ENCODE measurements at regions not wholly inside any gene's neighbourhood (a gene's known extent, or its start where the extent isn't known, plus 50 kb on each side); places are given as distances from the start of the nearest gene placed in this dataset.
A peak's percentile ranks its signal among the peaks of the same experiment; 100 is the strongest.

GRCh38 chr1:54465351-54465811, 59.2 kb upstream of the SSBP3 start:
- H3K4me1 ChIP-seq (ENCODE audit: control insufficient read depth, insufficient read depth, low read length) = no peaks in the 10 kb centered on the region; the same call in 1 of the 2 replicates
- no peaks in the 10 kb centered on the region for H3K36me3 ChIP-seq (ENCODE audit: control insufficient read depth in 2 of 2, insufficient read depth in 1 of 2, low read length in 2 of 2)
- CTCF ChIA-PET = no interaction called here
- no peak overlapping the region for H3K27ac ChIP-seq (ENCODE audit: extremely low read depth, low read depth, low read length)
- H3K4me3 ChIP-seq (ENCODE audit: low read depth, low read length) = no peak overlapping the region
- TF ChIP-seq ZNF24 (tag by site-specific recombination; IDR thresholded peaks at IDR 0.05) (no peak), ZFHX2 (tag by site-specific recombination; conservative IDR thresholded peaks at IDR 0.05) (0 out of 2 replicates have a peak, but pooled peaks have one; percentile 13), ZNF248 (tag by site-specific recombination; IDR thresholded peaks at IDR 0.05) (no peak), PRDM10 (tag by site-specific recombination; IDR thresholded peaks at IDR 0.05) (0 out of 2 replicates have a peak, but pooled peaks have one; percentile 13), ZBTB26 (tag by site-specific recombination; optimal IDR thresholded peaks at IDR 0.05) (no peak), ZNF335 (tag by site-specific recombination; conservative IDR thresholded peaks at IDR 0.05) (0 out of 2 replicates have a peak, but pooled peaks have one; percentile 17)
- no peaks in the 10 kb centered on the region for H3K9me3 ChIP-seq (ENCODE audit: control insufficient read depth, insufficient read depth, low read depth, low read length)
- POLR2A ChIA-PET = no interaction called here

- Histone ChIP-seq H3K27ac (ENCODE audit: extremely low read depth, low read depth, low read length) (no peak overlapping the region), H3K9me3 (ENCODE audit: control insufficient read depth, insufficient read depth, low read depth, low read length) (no peaks in the 10 kb centered on the region), H3K4me3 (ENCODE audit: low read depth, low read length) (no peak overlapping the region), H3K4me1 (ENCODE audit: control insufficient read depth, insufficient read depth, low read length) (peaks cover 4% of the 10 kb centered on the region; the same call in 1 of the 2 replicates), H3K36me3 (ENCODE audit: control insufficient read depth in 2 of 2, insufficient read depth in 1 of 2, low read length in 2 of 2) (no peaks in the 10 kb centered on the region)
- ChIA-PET CTCF (interaction anchor here (0.5 kb wide), 1 partner anchor 345 kb away, joined by 4 read pairs; no protein-coding TSS in a partner anchor), POLR2A (interaction anchor here (0.8 kb wide), 1 partner anchor 58 kb away, joined by 5 read pairs; the partner anchor contains the start of gene SSBP3)
- TF ChIP-seq SP7 (tag by site-specific recombination; IDR thresholded peaks at IDR 0.05) (no peak), ZNF692 (tag by site-specific recombination; IDR thresholded peaks at IDR 0.05) (no peak), PRDM10 (tag by site-specific recombination; IDR thresholded peaks at IDR 0.05) (peak; percentile 56), PRDM1 (tag by site-specific recombination; IDR thresholded peaks at IDR 0.05) (no peak), ZNF221 (tag by site-specific recombination; IDR thresholded peaks at IDR 0.05; ENCODE audit: borderline replicate concordance) (no peak), ZFP37 (tag by site-specific recombination; IDR thresholded peaks at IDR 0.05) (no peak), ZIC2 (tag by site-specific recombination; IDR thresholded peaks at IDR 0.05) (0 out of 2 replicates have a peak, but pooled peaks have one; percentile 37), HOXC10 (CRISPR knock-in tag; IDR thresholded peaks at IDR 0.05) (no peak), ZNF513 (tag by site-specific recombination; IDR thresholded peaks at IDR 0.05) (no peak), ZBTB8A (tag by site-specific recombination; IDR thresholded peaks at IDR 0.05) (no peak), TSHZ1 (tag by site-specific recombination; IDR thresholded peaks at IDR 0.05; ENCODE audit: borderline replicate concordance) (no peak), GLIS2 (tag by site-specific recombination; IDR thresholded peaks at IDR 0.05) (peak; percentile 38; the same call in 1 of the 2 replicates), ZNF121 (tag by site-specific recombination; IDR thresholded peaks at IDR 0.05) (no peak)
These were observed 58.4 kb upstream of the SSBP3 start for GRCh38 chr1:54464477-54465146.

Data from HEK293 (cell line).